ENCODE measurements at regions not wholly inside any gene's neighbourhood (a gene's known extent, or its start where the extent isn't known, plus 50 kb on each side); places are given as distances from the start of the nearest gene placed in this dataset.

GRCh38 chr5:124461941-124462340 is 284.5 kb downstream of the ZNF608 start:
- DNase-seq (ENCODE audit: low spot score): no peak

GRCh38 chr5:124461157-124461556 is 285.3 kb downstream of the ZNF608 start:
- DNase-seq (ENCODE audit: low spot score): no peak

GRCh38 chr5:124460642-124461041 is 285.8 kb downstream of the ZNF608 start:
- DNase-seq (ENCODE audit: low spot score): no peak

- no peak for DNase-seq (ENCODE audit: low spot score)
Measured at GRCh38 chr5:124459984-124460383, 286.5 kb downstream of the ZNF608 start.

- no peak for DNase-seq (ENCODE audit: low spot score)
Measured at GRCh38 chr5:124457901-124458300, 288.5 kb downstream of the ZNF608 start.

- no peak for DNase-seq (ENCODE audit: low spot score)
Measured at GRCh38 chr5:124457101-124457500, 289.3 kb downstream of the ZNF608 start.

GRCh38 chr5:124456249-124456648 is 290.2 kb downstream of the ZNF608 start:
- DNase-seq (ENCODE audit: low spot score): no peak

GRCh38 chr5:124454081-124454480 is 292.4 kb downstream of the ZNF608 start:
- no peak for DNase-seq (ENCODE audit: low spot score)

GRCh38 chr5:124453221-124454051 is 293.0 kb downstream of the ZNF608 start:
- peak; percentile 69 for DNase-seq (ENCODE audit: low spot score)

- DNase-seq (ENCODE audit: low spot score): no peak
Measured at GRCh38 chr5:124452412-124452811, 294.0 kb downstream of the ZNF608 start.

GRCh38 chr5:124451721-124452383 is 294.6 kb downstream of the ZNF608 start:
- no peak for DNase-seq (ENCODE audit: low spot score)

GRCh38 chr5:124446120-124446519 is 300.3 kb downstream of the ZNF608 start:
- no peak for DNase-seq (ENCODE audit: low spot score)

GRCh38 chr5:124445070-124445619 is 301.3 kb downstream of the ZNF608 start:
- no peak for DNase-seq (ENCODE audit: low spot score)

GRCh38 chr5:124444147-124444775 is 302.2 kb downstream of the ZNF608 start:
- peak; percentile 30 for DNase-seq (ENCODE audit: low spot score)

GRCh38 chr5:124440471-124440870 is 306.0 kb downstream of the ZNF608 start:
- DNase-seq (ENCODE audit: low spot score): no peak

- DNase-seq (ENCODE audit: low spot score): no peak
Measured at GRCh38 chr5:124439609-124440008, 306.8 kb downstream of the ZNF608 start.

GRCh38 chr5:124438903-124439281 is 307.5 kb downstream of the ZNF608 start:
- DNase-seq (ENCODE audit: low spot score): no peak

GRCh38 chr5:124438026-124438902 is 308.2 kb downstream of the ZNF608 start:
- no peak for DNase-seq (ENCODE audit: low spot score)

GRCh38 chr5:124436294-124436693 is 310.1 kb downstream of the ZNF608 start:
- no peak for DNase-seq (ENCODE audit: low spot score)

GRCh38 chr5:124433170-124433569 is 313.3 kb downstream of the ZNF608 start:
- no peak for DNase-seq (ENCODE audit: low spot score)

GRCh38 chr5:124421584-124421983 is 324.9 kb downstream of the ZNF608 start:
- no peak for DNase-seq (ENCODE audit: low spot score)

- DNase-seq (ENCODE audit: low spot score): no peak
Measured at GRCh38 chr5:124420952-124421351, 325.5 kb downstream of the ZNF608 start.

Data from germinal center (tissue), 1 donor.